NCI-H2107 (cell line): ENCODE measurements at regions not wholly inside any gene's neighbourhood (a gene's known extent, or its start where the extent isn't known, plus 50 kb on each side); places are given as distances from the start of the nearest gene placed in this dataset.
"Not testable (repeated sequence)": the region's sequence is repeated elsewhere in the genome, so short reads cannot be mapped to it uniquely, and the experiment has no call there.

Experiments
- DNase-seq: peaks from one replicate; lab custom pipeline; 2025; lab: John Stamatoyannopoulos, UW

- no peak for DNase-seq
Measured at GRCh38 chr4:58368221-58368620, 1258.0 kb upstream of the IGFBP7 start.

- DNase-seq = no peak
Measured at GRCh38 chr4:58360354-58361133, 1250.4 kb upstream of the IGFBP7 start.

DNA sequence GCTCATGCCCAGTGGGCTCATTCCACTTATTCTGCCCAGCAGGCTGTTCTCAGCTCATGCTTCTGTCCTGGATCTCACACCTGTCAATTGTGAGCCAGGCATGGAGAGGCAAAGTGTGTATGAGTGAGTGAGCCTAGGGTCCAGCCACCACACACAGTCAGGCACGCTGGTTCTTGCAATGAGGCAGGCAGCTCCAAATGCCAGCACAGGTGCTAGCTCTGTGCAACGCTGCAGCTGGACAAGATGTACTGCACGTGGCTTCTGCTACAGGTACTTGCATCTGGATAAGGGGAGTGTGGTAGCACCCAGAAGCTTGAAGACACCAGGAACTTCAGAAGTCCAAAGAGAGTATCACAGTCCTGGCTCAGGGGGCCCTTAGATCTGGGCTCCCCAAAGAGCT, 1249.4 kb upstream of the IGFBP7 start:
- DNase-seq = no peak

DNA sequence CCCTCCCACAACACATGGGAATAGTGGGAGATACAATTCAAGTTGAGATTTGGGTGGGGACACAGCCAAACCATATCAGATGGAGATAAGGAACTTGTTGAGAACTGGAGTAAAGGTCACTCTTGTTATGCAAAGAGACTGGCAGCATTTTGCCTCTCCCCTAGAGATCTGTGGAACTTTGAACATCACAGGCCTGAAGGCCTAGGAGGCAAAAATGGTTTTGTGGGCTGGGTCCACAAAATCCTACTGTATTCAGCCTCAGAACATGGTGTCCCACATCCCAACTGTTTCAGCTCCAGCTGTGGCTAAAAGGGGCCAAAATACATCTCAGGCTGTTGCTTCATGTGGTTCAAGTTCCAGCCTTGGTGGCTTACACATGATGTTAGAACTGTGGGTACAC, 1247.8 kb upstream of the IGFBP7 start:
- DNase-seq = no peak

DNA sequence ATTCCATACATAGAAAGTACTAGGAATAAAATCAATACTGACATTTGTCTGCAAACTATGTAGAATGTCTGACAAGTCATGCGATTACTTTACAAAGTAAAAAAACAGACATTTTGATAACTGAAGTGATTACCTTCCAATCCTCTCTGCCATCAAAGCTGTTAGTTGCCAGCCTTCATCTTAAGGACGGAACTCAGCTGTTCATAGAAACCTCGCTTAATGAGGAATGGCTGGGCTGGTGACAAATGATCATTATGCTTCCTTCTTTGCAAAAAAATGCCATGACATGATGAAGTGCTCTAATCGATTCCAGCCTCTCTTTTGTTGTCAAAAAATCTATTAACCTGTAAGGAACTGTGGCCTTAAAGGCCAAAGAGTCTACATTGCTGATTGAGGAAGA, 1214.9 kb upstream of the IGFBP7 start:
- DNase-seq = no peak

DNA sequence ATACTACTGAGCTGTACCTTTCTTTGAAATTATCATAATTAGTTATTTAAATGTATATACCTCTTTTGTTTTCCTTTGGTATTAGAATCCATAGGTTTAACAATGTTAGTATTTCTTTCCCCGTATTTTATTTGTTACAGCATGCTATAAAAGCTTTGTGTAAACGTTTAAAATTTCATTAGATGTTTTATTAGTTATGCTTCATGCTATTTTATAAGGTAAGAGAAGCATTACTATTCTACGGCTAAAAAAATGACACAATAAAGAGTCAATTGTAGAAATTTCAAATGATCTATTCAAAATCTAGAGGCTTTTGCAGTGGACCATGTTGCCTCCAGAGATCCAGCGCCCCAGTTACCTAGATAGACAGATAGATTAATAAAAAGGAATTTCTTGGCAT, 1203.3 kb upstream of the IGFBP7 start:
- no peak for DNase-seq

DNA sequence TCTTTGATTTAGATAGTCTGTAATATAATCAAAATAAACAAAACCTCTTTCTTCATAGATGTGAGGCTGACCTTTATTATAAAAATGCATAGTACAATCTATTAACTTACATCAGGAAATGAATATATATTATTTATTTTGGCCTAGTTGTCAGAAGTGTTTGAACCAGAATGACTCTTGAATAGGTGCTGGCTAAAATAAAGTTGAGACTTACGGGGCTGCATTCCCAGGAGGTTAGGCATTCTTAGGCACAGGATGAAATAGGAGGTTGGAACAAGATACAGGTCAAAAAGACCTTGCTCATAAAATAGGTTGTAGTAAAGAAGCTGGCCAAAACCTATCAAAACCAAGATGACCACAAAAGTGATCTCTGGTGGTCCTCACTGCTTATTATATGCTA, 1193.3 kb upstream of the IGFBP7 start:
- no peak for DNase-seq

DNA sequence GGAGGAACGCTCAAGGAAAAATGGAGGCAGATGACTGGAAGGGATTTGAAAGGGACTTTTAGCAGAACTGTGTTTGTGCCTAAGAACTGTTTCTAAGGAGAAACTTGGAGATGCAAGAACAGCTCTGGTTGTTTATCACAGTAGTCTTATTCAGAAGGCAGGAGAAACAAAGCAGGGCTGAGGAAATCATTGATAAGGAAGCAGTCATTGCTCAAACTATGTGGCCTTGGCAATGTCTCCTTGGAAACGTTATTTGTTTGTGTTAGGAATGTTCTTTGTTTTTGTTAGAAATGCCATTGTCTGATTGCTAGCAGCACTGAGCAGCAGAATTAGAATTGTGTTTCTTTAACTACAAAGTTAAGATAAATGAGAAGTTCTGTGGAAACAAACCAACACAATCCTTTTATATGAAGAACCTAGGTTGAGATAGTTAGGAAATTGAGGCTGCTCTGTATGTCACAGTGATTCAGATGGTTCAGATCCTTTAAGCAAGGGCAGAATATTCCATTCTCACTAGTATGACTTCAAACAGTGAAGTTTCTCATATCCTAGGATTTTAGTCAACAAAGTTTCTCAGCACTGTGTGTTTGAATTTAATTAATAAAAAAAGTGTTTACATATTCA, 1191.3 kb upstream of the IGFBP7 start:
- no peak for DNase-seq

DNA sequence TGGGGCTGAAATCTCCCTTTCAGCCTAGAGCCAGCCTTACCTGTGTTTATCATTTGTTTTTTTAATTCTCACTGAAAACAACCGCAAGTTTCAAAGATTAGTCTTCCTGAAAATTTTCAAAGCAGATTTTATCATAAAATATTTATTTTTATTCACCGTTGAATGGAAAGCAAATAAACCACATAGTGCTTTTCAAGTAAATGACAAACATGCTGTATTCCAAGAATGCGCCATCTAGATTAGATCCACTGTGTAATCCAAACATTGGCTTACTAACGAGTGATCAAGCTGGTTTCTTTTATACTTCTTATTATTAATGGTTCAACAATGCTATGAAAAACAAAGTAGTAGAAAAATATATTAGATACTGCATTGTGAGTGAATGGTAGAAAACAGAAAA, 1176.2 kb upstream of the IGFBP7 start:
- no peak for DNase-seq

DNA sequence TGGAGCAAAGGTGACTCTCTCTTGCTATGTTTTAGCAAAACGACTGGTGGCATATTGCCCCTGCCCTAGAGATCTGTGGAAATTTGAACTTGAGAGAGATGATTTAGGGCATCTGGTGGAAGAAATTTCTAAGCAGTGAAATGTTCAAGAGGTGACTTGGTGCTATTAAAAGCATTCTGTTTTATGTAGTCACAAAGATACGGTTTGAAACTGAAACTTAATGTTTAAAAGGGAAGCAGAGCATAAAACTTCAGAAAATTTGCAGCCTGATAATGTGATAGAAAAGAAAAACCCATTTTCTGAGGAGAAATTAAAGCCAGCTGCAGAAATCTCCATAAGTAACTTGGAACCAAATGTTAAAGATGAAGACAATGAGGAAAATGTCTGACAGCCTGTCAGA, 1170.7 kb upstream of the IGFBP7 start:
- DNase-seq = not testable (repeated sequence)

GRCh38 chr4:58275856-58276255, 1165.7 kb upstream of the IGFBP7 start:
- DNase-seq = no peak

GRCh38 chr4:58274553-58274952, 1164.4 kb upstream of the IGFBP7 start:
- no peak for DNase-seq

GRCh38 chr4:58272311-58272710, 1162.1 kb upstream of the IGFBP7 start:
- DNase-seq = no peak

GRCh38 chr4:58265734-58266133, 1155.5 kb upstream of the IGFBP7 start:
- no peak for DNase-seq

DNA sequence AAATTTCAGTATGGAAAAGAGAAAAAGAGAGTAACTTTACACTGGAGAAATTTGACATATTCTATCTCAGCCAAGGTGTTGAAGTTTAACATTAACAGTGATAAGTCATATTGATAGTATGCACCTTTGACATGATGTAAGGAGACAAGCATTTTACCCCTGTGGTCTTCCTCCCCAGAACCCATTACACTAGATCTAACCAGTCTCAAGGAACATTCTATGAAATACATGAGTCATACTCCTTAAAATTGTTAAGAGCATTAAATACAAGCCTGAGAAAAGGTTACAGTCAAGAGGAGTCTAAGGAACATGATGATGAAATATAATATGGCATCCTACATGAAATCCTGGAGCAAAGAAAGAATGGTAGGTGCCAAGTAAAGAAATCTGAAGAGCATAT, 1151.3 kb upstream of the IGFBP7 start:
- no peak for DNase-seq

DNA sequence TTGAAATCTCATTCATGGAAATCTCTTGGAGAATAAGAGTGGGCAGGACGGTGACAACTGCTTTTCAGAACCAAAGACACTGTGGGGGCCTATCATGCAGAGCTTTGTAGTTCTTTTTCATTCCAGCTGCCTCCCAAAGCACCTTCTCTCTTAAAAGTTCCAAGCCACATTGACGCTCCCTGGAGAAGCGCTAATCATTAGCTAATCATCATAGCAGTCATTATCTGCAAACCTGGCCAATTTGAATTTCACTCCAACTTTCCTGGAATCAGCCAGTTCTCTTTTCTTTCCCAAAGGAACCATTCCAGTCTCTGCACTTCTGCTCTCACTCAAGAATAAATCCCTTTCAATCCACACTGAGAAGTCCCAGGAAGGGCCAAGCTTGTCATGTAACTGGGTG, 1144.1 kb upstream of the IGFBP7 start:
- DNase-seq = no peak

GRCh38 chr4:58252656-58253055, 1142.5 kb upstream of the IGFBP7 start:
- no peak for DNase-seq

- DNase-seq = no peak
Measured at GRCh38 chr4:58247792-58248191, 1137.6 kb upstream of the IGFBP7 start.

DNA sequence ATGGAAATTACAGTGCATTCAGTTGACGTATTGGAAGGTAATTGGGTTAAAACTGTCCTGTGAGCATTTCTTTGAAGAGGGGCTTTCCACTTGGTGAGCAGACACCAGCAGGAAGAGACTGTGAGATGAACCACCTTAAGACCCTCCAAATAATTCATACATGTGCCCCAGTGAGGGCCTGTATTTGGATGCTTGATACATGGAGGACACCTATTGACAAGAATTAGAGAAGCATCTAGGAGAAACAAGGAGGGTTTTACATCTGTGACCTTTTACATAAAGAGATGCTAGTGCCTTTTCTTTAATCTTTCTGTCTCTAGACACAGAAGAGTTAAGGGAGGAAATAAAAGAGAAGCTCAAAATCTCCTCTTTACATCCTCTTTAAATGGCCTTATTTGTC, 1115.3 kb upstream of the IGFBP7 start:
- no peak for DNase-seq

DNA sequence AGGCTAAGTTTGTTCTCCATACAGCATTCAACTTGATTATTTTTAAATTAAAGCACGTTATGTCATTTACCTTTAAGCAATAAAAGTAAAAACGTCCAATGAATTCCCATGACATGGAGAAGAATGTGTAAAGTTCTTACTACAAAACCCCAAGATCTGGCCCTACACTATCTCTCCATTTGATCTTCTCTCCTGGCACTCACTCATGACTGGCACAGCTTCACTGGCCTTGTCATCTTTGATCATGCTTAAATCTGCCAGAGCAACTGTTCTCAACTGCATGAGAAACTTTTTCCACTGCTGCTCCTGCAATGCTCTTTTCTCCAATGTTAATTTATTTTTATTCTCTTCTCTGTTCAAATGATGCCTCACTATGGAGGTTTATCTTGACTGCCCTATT, 1109.0 kb upstream of the IGFBP7 start:
- no peak for DNase-seq

DNA sequence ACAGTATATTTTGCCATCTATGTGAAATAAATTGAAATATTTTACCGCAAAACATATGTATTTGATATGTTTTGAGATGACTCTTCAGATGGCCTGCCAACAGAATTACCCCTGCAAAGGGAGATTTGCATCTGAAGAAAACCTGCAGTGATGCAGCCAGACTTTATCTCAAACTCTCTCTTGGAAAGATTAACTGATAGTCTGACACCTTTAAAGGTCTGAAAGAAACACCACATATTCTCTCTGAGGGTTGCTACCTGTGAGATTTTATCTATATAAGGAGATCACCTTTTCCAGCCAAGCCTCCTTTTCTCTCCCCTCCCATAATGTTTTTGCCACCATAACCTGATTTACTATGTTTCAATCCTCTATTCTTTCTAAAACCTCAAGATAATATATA, 1106.3 kb upstream of the IGFBP7 start:
- no peak for DNase-seq

DNA sequence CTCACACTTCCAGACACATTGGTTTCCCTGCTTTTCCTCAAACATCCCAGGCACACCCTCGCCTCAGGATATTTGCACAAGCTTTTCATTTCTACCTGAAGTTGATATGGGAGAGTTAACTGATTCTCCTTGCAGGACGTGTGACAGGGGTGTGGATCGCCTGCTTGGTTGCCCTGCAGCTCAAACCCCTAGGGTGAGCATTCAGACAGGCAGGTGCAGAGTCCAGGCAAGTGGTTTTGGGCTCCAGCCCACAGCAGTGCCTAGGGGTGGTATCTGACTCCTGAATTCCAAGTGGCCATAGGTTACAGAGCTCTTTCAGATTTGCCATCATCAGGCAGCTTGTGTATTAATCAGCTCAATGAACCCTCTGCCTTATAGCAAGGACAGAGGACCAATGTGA, 1104.2 kb upstream of the IGFBP7 start:
- no peak for DNase-seq

DNA sequence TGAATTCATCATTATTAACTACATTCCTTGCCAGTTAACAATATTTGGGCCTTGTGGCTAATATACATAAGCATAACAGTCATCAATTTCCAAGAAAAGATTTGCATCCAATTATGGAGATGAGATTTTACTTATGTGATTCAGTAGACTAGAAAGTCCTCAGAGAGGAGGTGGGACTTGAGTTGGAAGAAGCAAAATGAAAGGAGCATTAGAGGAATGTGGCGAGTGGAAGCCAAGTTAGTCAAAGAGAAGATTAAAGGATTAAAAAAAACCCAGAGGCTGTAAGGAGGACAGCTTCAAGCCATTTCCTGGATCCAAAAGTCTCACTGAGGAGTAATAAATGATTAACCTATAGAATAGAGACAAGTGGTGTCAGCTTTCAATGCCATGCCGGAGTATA, 1099.4 kb upstream of the IGFBP7 start:
- no peak for DNase-seq

DNA sequence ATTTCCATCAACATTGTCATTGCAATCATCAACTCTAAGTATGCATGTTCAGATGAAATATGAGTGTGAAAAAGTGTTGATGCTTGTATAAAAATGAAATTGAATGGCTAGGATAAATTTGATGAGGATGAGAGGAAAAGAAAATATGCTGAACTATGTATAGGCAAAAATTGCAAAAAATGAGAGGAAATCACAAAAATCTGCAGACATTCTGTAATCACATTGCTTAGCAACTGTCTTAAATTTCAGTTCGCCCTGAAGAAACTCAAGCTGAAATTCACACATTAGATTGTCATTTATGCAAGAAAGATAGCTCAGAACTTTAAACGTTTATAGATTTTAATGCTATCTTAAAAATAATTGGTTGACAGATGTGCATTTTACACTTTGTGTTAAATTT, 1098.8 kb upstream of the IGFBP7 start:
- no peak for DNase-seq
